DND-41 (cell line): ENCODE measurements at regions not wholly inside any gene's neighbourhood (a gene's known extent, or its start where the extent isn't known, plus 50 kb on each side); places are given as distances from the start of the nearest gene placed in this dataset.
A peak's percentile ranks its signal among the peaks of the same experiment; 100 is the strongest.

ENCODE experiments used
- ATAC-seq: fragments of 200-7000 bp; cut with Tn5 transposase; 3 replicates; pipeline ENCODE4 v1.9.1; 2021; ENCODE audit warnings: low read depth; ENCODE audit not compliant: insufficient read depth
- DNase-seq: peaks from one replicate; pipeline ENCODE4 v3.0.0-alpha.2; 2020
- H2AFZ ChIP-seq: 2 replicates; pipeline ENCODE4 v1.6.0; 2012; ENCODE audit warnings: low read depth, low read length
- H3K27ac ChIP-seq: 2 replicates; pipeline ENCODE4 v1.5.1; 2012; ENCODE audit warnings: low read length, inconsistent platforms
- H3K27me3 ChIP-seq: fragments of 200-600 bp; sonication (generic); 2 replicates; pipeline ENCODE4 v1.6.0; 2012; ENCODE audit warnings: low read length, mild to moderate bottlenecking, inconsistent platforms; ENCODE audit not compliant: insufficient read depth, poor library complexity
- H3K36me3 ChIP-seq: 2 replicates; pipeline ENCODE4 v1.5.1; 2012; ENCODE audit warnings: low read length, inconsistent platforms; ENCODE audit not compliant: insufficient read depth
- H3K4me1 ChIP-seq: 2 replicates; pipeline ENCODE4 v1.5.1; 2012; ENCODE audit warnings: mild to moderate bottlenecking, low read length; ENCODE audit not compliant: insufficient read depth
- H3K4me2 ChIP-seq: 2 replicates; pipeline ENCODE4 v1.6.0; 2012; ENCODE audit warnings: mild to moderate bottlenecking, moderate library complexity, low read length, inconsistent platforms; ENCODE audit not compliant: insufficient read depth
- H3K4me3 ChIP-seq, 2 experiments: fragments of 200-600 bp in 1 of 2; shearing (Covaris generic) in 1 of 2; 2 replicates each; pipeline ENCODE4 v1.5.1; 2012 to 2016; ENCODE audit warnings: inconsistent platforms in 2 of 2, low read length in 2 of 2, mild to moderate bottlenecking in 2 of 2, low read depth in 1 of 2, moderate library complexity in 1 of 2
- H3K79me2 ChIP-seq: 2 replicates; pipeline ENCODE4 v1.6.0; 2012; ENCODE audit warnings: low read length, inconsistent platforms; ENCODE audit not compliant: insufficient read depth
- H3K9ac ChIP-seq: 2 replicates; pipeline ENCODE4 v1.6.0; 2012; ENCODE audit warnings: low read depth, mild to moderate bottlenecking, inconsistent platforms, low read length, moderate library complexity
- H3K9me3 ChIP-seq: 2 replicates; pipeline ENCODE4 v1.5.1; 2012; ENCODE audit warnings: low read length, moderate library complexity, mild to moderate bottlenecking, inconsistent platforms; ENCODE audit not compliant: insufficient read depth, severe bottlenecking
- H4K20me1 ChIP-seq: 2 replicates; pipeline ENCODE4 v1.6.0; 2012; ENCODE audit warnings: low read length; ENCODE audit not compliant: insufficient read depth
- CTCF ChIP-seq: IDR thresholded peaks from 2 replicates; pipeline ENCODE4 v1.5.1; 2012; ENCODE audit warnings: borderline replicate concordance, low read length, moderate library complexity, mild to moderate bottlenecking; ENCODE audit not compliant: poor library complexity, severe bottlenecking; ENCODE audit errors: extremely low read depth
- EZH2 ChIP-seq: IDR thresholded peaks from 3 replicates; pipeline ENCODE4 v1.6.1; 2012; ENCODE audit warnings: borderline replicate concordance, low read depth, mild to moderate bottlenecking, moderate library complexity, low read length, inconsistent platforms; ENCODE audit not compliant: severe bottlenecking

- H3K4me3 ChIP-seq = no peak overlapping the region
- H3K36me3 ChIP-seq = no peaks in the 10 kb centered on the region
- no peak overlapping the region for H3K27ac ChIP-seq
- no peak overlapping the region for H3K4me2 ChIP-seq
- no peak overlapping the region for H3K9ac ChIP-seq
- H4K20me1 ChIP-seq = no peaks in the 10 kb centered on the region
- no peak for TF ChIP-seq EZH2
- TF ChIP-seq CTCF = no peak
- peaks cover 3% of the 10 kb centered on the region for H3K27me3 ChIP-seq
- DNase-seq (no peak), ATAC-seq (0 out of 3 replicates have a peak, but pooled peaks have one; percentile 33)
- H3K9me3 ChIP-seq = no peaks in the 10 kb centered on the region
- peaks cover 5% of the 10 kb centered on the region for H3K4me1 ChIP-seq
- no peak overlapping the region for H2AFZ ChIP-seq
- H3K79me2 ChIP-seq = no peaks in the 10 kb centered on the region
These were observed 171.1 kb upstream of the PROK2 start for GRCh38 chr3:71956069-71956340.

- H3K4me3 ChIP-seq = no peak overlapping the region
- H3K4me2 ChIP-seq = no peak overlapping the region
- no peak overlapping the region for H2AFZ ChIP-seq
- H3K27me3 ChIP-seq = peaks cover 3% of the 10 kb centered on the region
- peak; percentile 45 for DNase-seq
- no peaks in the 10 kb centered on the region for H4K20me1 ChIP-seq
- TF ChIP-seq CTCF = peak; percentile 55
- TF ChIP-seq EZH2 = no peak
- no peak overlapping the region for H3K9ac ChIP-seq
- no peak; the same call in 2 of the 3 replicates for ATAC-seq
- no peaks in the 10 kb centered on the region for H3K9me3 ChIP-seq
- H3K79me2 ChIP-seq = no peaks in the 10 kb centered on the region
- no peaks in the 10 kb centered on the region for H3K36me3 ChIP-seq
- H3K4me1 ChIP-seq = peaks cover 5% of the 10 kb centered on the region
- no peak overlapping the region for H3K27ac ChIP-seq
These were observed 170.5 kb upstream of the PROK2 start for GRCh38 chr3:71955240-71956068.

- H2AFZ ChIP-seq = no peak overlapping the region
- H4K20me1 ChIP-seq = no peaks in the 10 kb centered on the region
- no peak overlapping the region for H3K27ac ChIP-seq
- H3K9me3 ChIP-seq = no peaks in the 10 kb centered on the region
- no peaks in the 10 kb centered on the region for H3K36me3 ChIP-seq
- TF ChIP-seq CTCF = no peak
- no peak for TF ChIP-seq EZH2
- H3K4me1 ChIP-seq = peaks cover 5% of the 10 kb centered on the region
- no peaks in the 10 kb centered on the region for H3K27me3 ChIP-seq
- no peak overlapping the region for H3K9ac ChIP-seq
- H3K4me3 ChIP-seq = no peak overlapping the region
- DNase-seq (no peak), ATAC-seq (no peak)
- H3K79me2 ChIP-seq = no peaks in the 10 kb centered on the region
- no peak overlapping the region for H3K4me2 ChIP-seq
These were observed 166.9 kb upstream of the PROK2 start for GRCh38 chr3:71951842-71952241.

GRCh38 chr3:71951361-71951760 is 166.4 kb upstream of the PROK2 start:
- no peak for ATAC-seq
- Histone ChIP-seq H3K4me3 (no peak overlapping the region), H3K4me1 (peaks cover 5% of the 10 kb centered on the region), H3K79me2 (no peaks in the 10 kb centered on the region), H3K9me3 (no peaks in the 10 kb centered on the region), H3K27ac (no peak overlapping the region), H3K27me3 (no peaks in the 10 kb centered on the region), H2AFZ (no peak overlapping the region), H3K9ac (no peak overlapping the region), H3K36me3 (no peaks in the 10 kb centered on the region), H4K20me1 (no peaks in the 10 kb centered on the region), H3K4me2 (no peak overlapping the region)
- TF ChIP-seq CTCF (no peak), EZH2 (no peak)
- no peak for DNase-seq
